Osteocyte (in vitro differentiated cells): ENCODE measurements at regions not wholly inside any gene's neighbourhood (a gene's known extent, or its start where the extent isn't known, plus 50 kb on each side); places are given as distances from the start of the nearest gene placed in this dataset.

Experiments
- DNase-seq: peaks from one replicate; pipeline ENCODE4 v3.0.0; 2021; ENCODE audit warnings: mixed read lengths; ENCODE audit not compliant: unreplicated experiment; ENCODE audit errors: extremely low spot score
- H3K27ac Mint-ChIP-seq: one replicate; pipeline ENCODE4 v1.8.0; 2021; ENCODE audit warnings: mild to moderate bottlenecking, mixed read lengths; ENCODE audit not compliant: unreplicated experiment
- H3K27me3 Mint-ChIP-seq: one replicate; pipeline ENCODE4 v1.8.0; 2021; ENCODE audit warnings: mixed read lengths; ENCODE audit not compliant: unreplicated experiment
- H3K36me3 Mint-ChIP-seq: one replicate; pipeline ENCODE4 v1.8.0; 2021; ENCODE audit warnings: mixed read lengths; ENCODE audit not compliant: unreplicated experiment
- H3K4me1 Mint-ChIP-seq: one replicate; pipeline ENCODE4 v1.8.0; 2021; ENCODE audit warnings: mixed read lengths; ENCODE audit not compliant: unreplicated experiment
- H3K4me3 Mint-ChIP-seq: one replicate; pipeline ENCODE4 v1.8.0; 2021; ENCODE audit warnings: mild to moderate bottlenecking, moderate library complexity, mixed read lengths; ENCODE audit not compliant: unreplicated experiment
- H3K9me3 Mint-ChIP-seq: one replicate; pipeline ENCODE4 v1.8.0; 2021; ENCODE audit warnings: mixed read lengths; ENCODE audit not compliant: unreplicated experiment
- TF ChIP-seq, protein P1 (sequence below): fragments of 200-600 bp; sonication (generic); IDR thresholded peaks from 2 replicates; pipeline ENCODE4 v1.5.0; 2021; ENCODE audit warnings: antibody characterized with exemption, mild to moderate bottlenecking, moderate library complexity

DNA sequence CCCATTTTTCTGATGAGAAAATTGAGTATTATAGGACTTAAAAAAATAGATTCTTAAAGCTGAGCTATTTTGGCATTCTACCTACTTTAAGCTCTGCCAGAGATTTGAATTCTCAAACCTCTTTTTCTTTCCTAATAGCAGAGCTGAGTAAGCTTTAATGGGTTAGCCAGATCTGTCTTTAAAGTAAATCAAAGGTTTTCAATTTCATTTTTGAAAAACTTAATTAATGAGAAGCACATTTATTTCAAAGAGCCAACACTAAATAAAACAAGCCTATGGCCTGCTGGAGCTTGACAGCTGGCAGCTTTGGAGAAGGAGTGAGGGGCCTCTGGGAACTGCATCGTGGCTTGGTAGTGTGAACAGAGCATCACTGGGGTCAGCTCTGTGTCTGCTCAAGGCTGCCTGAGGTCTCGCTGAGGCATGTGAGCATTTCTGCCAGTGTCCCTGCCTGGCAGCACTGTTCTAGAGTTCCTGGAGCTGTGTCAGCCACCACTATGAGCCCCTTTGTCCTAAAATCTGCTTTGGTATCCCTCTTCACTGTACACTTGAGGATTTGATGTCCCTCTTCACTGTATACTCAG, 50.4 kb upstream of the PRSS23 start:
- H3K4me3 Mint-ChIP-seq: no peak overlapping the region
- no peaks in the 10 kb centered on the region for H3K9me3 Mint-ChIP-seq
- peaks cover 61% of the 10 kb centered on the region for H3K4me1 Mint-ChIP-seq
- TF ChIP-seq, protein P1, sequence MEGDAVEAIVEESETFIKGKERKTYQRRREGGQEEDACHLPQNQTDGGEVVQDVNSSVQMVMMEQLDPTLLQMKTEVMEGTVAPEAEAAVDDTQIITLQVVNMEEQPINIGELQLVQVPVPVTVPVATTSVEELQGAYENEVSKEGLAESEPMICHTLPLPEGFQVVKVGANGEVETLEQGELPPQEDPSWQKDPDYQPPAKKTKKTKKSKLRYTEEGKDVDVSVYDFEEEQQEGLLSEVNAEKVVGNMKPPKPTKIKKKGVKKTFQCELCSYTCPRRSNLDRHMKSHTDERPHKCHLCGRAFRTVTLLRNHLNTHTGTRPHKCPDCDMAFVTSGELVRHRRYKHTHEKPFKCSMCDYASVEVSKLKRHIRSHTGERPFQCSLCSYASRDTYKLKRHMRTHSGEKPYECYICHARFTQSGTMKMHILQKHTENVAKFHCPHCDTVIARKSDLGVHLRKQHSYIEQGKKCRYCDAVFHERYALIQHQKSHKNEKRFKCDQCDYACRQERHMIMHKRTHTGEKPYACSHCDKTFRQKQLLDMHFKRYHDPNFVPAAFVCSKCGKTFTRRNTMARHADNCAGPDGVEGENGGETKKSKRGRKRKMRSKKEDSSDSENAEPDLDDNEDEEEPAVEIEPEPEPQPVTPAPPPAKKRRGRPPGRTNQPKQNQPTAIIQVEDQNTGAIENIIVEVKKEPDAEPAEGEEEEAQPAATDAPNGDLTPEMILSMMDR: no peak
- no peaks in the 10 kb centered on the region for H3K36me3 Mint-ChIP-seq
- H3K27ac Mint-ChIP-seq: peak overlapping the region; percentile 94
- no peak for DNase-seq
- no peaks in the 10 kb centered on the region for H3K27me3 Mint-ChIP-seq

DNA sequence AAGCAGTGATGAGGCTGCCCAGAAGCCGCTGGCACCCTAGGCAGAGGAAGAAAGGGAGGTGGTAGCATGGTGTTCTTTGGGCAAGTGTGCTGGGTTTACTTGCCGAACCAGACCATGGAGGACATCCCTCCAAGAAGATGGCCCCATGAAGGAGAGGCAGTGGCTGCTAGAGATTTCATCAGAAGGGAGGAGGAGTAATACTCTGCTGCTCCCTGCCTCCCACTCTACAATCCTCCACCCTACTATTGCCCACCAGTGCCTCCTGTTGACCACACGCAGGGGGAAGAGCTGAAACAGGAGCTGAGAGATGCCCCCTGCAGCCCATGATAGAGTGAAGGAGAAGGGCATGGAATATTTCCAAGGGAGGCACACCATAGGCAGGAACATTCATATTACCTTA, 51.0 kb upstream of the PRSS23 start:
- H3K27ac Mint-ChIP-seq: peak overlapping the region; percentile 94
- no peaks in the 10 kb centered on the region for H3K9me3 Mint-ChIP-seq
- H3K36me3 Mint-ChIP-seq: no peaks in the 10 kb centered on the region
- peaks cover 64% of the 10 kb centered on the region for H3K4me1 Mint-ChIP-seq
- no peaks in the 10 kb centered on the region for H3K27me3 Mint-ChIP-seq
- TF ChIP-seq, protein P1: peak; percentile 24
- DNase-seq: no peak
- no peak overlapping the region for H3K4me3 Mint-ChIP-seq

DNA sequence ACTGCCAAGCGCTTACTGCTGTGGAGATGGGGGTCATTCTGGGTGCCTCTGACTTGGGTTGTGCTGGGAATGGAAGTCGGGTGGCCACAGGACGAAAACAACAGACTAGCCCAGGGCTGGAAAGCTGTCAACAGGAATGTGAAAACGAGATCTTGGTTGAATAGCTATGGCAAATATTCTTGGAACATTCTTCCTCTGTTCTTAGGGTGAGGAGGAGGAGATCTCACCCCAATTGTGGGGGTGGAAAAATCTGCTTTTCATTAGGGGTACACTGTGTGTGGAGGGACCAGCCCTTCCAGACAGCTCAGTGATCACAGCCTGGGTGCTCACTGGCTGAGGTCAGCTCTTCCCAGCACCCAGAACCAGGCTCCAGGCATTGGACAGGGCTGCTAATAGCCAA, 52.0 kb upstream of the PRSS23 start:
- Mint-ChIP-seq H3K4me3 (no peak overlapping the region), H3K4me1 (peaks cover 71% of the 10 kb centered on the region), H3K9me3 (no peaks in the 10 kb centered on the region), H3K36me3 (no peaks in the 10 kb centered on the region), H3K27ac (peak overlapping the region; percentile 94), H3K27me3 (no peaks in the 10 kb centered on the region)
- DNase-seq: no peak
- TF ChIP-seq, protein P1: no peak

DNA sequence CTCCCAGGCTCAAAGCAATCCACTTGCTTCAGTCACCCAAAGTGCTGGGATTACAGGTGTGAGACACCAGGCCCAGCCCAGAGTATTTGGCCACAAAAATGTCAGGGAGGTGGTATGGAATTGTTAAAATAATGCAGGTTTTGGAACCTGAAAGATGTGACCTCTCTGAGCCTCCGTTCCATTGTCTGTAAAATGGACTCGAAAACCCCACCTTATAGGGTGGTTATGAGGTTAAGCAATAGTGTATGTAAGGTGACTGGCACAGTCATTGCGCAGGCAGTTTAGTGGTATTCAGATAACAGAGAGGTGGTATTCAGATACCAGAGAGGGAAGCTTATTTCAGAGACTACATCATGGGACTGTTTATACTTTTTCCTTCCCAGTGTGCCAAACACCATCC, 52.5 kb upstream of the PRSS23 start:
- Mint-ChIP-seq H3K36me3 (no peaks in the 10 kb centered on the region), H3K9me3 (no peaks in the 10 kb centered on the region), H3K27ac (peak overlapping the region; percentile 94), H3K4me1 (peaks cover 76% of the 10 kb centered on the region), H3K4me3 (no peak overlapping the region), H3K27me3 (no peaks in the 10 kb centered on the region)
- DNase-seq: no peak
- TF ChIP-seq, protein P1: no peak

DNA sequence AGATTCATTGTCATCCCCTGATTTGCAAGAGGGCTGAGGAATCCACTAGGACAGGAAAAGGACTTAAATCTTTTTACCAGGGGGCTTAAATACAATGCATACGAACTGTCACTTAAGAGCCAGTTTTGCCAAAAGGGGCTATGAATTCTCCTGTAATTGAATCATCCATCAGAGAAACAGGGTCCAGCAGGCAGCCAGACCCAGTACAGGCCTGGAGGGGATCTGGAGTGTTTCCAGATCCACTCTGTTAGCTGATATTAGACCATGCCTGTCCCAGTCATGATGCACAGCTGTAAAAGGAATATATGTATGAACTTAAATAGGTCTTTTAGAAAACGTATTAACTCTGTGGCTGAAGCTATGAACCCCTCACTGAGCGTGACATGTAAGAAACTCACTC, 53.8 kb upstream of the PRSS23 start:
- H3K4me3 Mint-ChIP-seq: no peak overlapping the region
- no peak for DNase-seq
- H3K36me3 Mint-ChIP-seq: no peaks in the 10 kb centered on the region
- no peaks in the 10 kb centered on the region for H3K27me3 Mint-ChIP-seq
- H3K4me1 Mint-ChIP-seq: peaks cover 89% of the 10 kb centered on the region
- no peaks in the 10 kb centered on the region for H3K9me3 Mint-ChIP-seq
- peak overlapping the region; percentile 94 for H3K27ac Mint-ChIP-seq
- TF ChIP-seq, protein P1: no peak
